H9 (cell line): ENCODE measurements at regions not wholly inside any gene's neighbourhood (a gene's known extent, or its start where the extent isn't known, plus 50 kb on each side); places are given as distances from the start of the nearest gene placed in this dataset.

Experiments
- DNase-seq: peaks from one replicate; pipeline ENCODE4 v3.0.0-alpha.2; 2017
- H2AFZ ChIP-seq: one replicate; pipeline ENCODE4 v1.6.1; 2013; ENCODE audit warnings: mild to moderate bottlenecking, low read length, control low read depth, moderate library complexity
- H2AK5ac ChIP-seq: 2 replicates; pipeline ENCODE4 v1.6.1; 2013; ENCODE audit warnings: low read length, control low read depth, mixed read lengths; ENCODE audit not compliant: insufficient read length
- H2BK120ac ChIP-seq: one replicate; pipeline ENCODE4 v1.6.1; 2013; ENCODE audit warnings: low read depth, mild to moderate bottlenecking, low read length, control low read depth, inconsistent platforms; ENCODE audit not compliant: poor library complexity, severe bottlenecking
- H2BK12ac ChIP-seq: 2 replicates; pipeline ENCODE4 v1.6.1; 2013; ENCODE audit warnings: low read length, control low read depth, mixed read lengths, low read depth; ENCODE audit not compliant: insufficient read length
- H2BK15ac ChIP-seq: 2 replicates; pipeline ENCODE4 v1.6.1; 2013; ENCODE audit warnings: low read depth, low read length, control low read depth
- H2BK20ac ChIP-seq: one replicate; pipeline ENCODE4 v1.6.1; 2013; ENCODE audit warnings: low read depth, mild to moderate bottlenecking, low read length, control low read depth, inconsistent platforms; ENCODE audit not compliant: poor library complexity, severe bottlenecking
- H2BK5ac ChIP-seq: 2 replicates; pipeline ENCODE4 v1.6.1; 2013; ENCODE audit warnings: low read length, control low read depth, mixed read lengths; ENCODE audit not compliant: insufficient read length
- H3K14ac ChIP-seq: 2 replicates; pipeline ENCODE4 v1.6.1; 2013; ENCODE audit warnings: low read length, control low read depth; ENCODE audit not compliant: insufficient read depth
- H3K18ac ChIP-seq: 2 replicates; pipeline ENCODE4 v1.6.1; 2013; ENCODE audit warnings: low read depth, mild to moderate bottlenecking, mixed read lengths, low read length, control low read depth; ENCODE audit not compliant: insufficient read length
- H3K23ac ChIP-seq: 2 replicates; pipeline ENCODE4 v1.6.1; 2013; ENCODE audit warnings: low read length, control low read depth, mixed read lengths, low read depth; ENCODE audit not compliant: insufficient read length
- H3K23me2 ChIP-seq: 2 replicates; pipeline ENCODE4 v1.6.1; 2013; ENCODE audit warnings: low read depth, mild to moderate bottlenecking, mixed read lengths, low read length, control low read depth; ENCODE audit not compliant: insufficient read length, poor library complexity, severe bottlenecking
- H3K27ac ChIP-seq: 2 replicates; pipeline ENCODE4 v1.5.1; 2013; ENCODE audit warnings: low read length, control low read depth, mixed read lengths, low read depth; ENCODE audit not compliant: insufficient read length
- H3K27me3 ChIP-seq: 2 replicates; pipeline ENCODE4 v1.6.1; 2013; ENCODE audit warnings: low read length, control low read depth, inconsistent platforms; ENCODE audit not compliant: insufficient read depth
- H3K4ac ChIP-seq: 2 replicates; pipeline ENCODE4 v1.6.1; 2013; ENCODE audit warnings: low read depth, mild to moderate bottlenecking, control low read depth, inconsistent platforms, low read length, moderate library complexity
- H3K4me1 ChIP-seq: 2 replicates; pipeline ENCODE4 v1.6.1; 2013; ENCODE audit warnings: low read length, control low read depth, inconsistent platforms; ENCODE audit not compliant: insufficient read depth
- H3K4me2 ChIP-seq: 2 replicates; pipeline ENCODE4 v1.6.1; 2013; ENCODE audit warnings: low read length, control low read depth, mixed read lengths; ENCODE audit not compliant: insufficient read length, insufficient read depth
- H3K56ac ChIP-seq: 2 replicates; pipeline ENCODE4 v1.6.1; 2013; ENCODE audit warnings: low read depth, mild to moderate bottlenecking, mixed read lengths, low read length, control low read depth; ENCODE audit not compliant: insufficient read length
- H3K79me1 ChIP-seq: 2 replicates; pipeline ENCODE4 v1.6.1; 2013; ENCODE audit warnings: low read depth, mild to moderate bottlenecking, moderate library complexity, low read length, control low read depth, inconsistent platforms; ENCODE audit not compliant: insufficient read depth, poor library complexity, severe bottlenecking
- H3K79me2 ChIP-seq: 2 replicates; pipeline ENCODE4 v1.6.1; 2013; ENCODE audit warnings: low read length, control low read depth, inconsistent platforms; ENCODE audit not compliant: insufficient read depth
- H3K9ac ChIP-seq: 2 replicates; pipeline ENCODE4 v1.6.1; 2013; ENCODE audit warnings: low read length, control low read depth, mixed read lengths; ENCODE audit not compliant: insufficient read length; ENCODE audit errors: extremely low read depth
- H3K9me3 ChIP-seq: one replicate; pipeline ENCODE4 v1.6.1; 2013; ENCODE audit warnings: low read depth, low read length, inconsistent platforms; ENCODE audit not compliant: control insufficient read depth
- H3T11ph ChIP-seq: one replicate; pipeline ENCODE4 v1.6.1; 2013; ENCODE audit warnings: mild to moderate bottlenecking, low read length, control low read depth, inconsistent platforms
- H4K20me1 ChIP-seq: one replicate; pipeline ENCODE4 v1.6.1; 2013; ENCODE audit not compliant: control insufficient read depth, insufficient read length, insufficient read depth
- H4K5ac ChIP-seq: 2 replicates; pipeline ENCODE4 v1.6.1; 2013; ENCODE audit warnings: low read depth, mild to moderate bottlenecking, mixed read lengths, low read length, control low read depth; ENCODE audit not compliant: insufficient read length
- H4K8ac ChIP-seq: replicated peaks from 2 replicates; pipeline ENCODE4 v1.6.1; 2013; ENCODE audit warnings: low read length, control low read depth, mixed read lengths, low read depth; ENCODE audit not compliant: insufficient read length
- H4K91ac ChIP-seq: 2 replicates; pipeline ENCODE4 v1.6.1; 2013; ENCODE audit warnings: low read depth, mild to moderate bottlenecking, moderate library complexity, mixed read lengths, low read length, control low read depth; ENCODE audit not compliant: insufficient read length
- H3K27ac Mint-ChIP-seq, 3 experiments: 2 replicates in 2 of 3; 3 replicates in 1 of 3; pipeline ENCODE4 v1.8.0; 2020 to 2021; ENCODE audit warnings: mixed read lengths in 3 of 3, mild to moderate bottlenecking in 1 of 3, moderate library complexity in 1 of 3
- H3K27me3 Mint-ChIP-seq: 2 replicates; pipeline ENCODE4 v1.8.0; 2021; ENCODE audit warnings: low read depth, mild to moderate bottlenecking, moderate library complexity, mixed read lengths
- H3K36me3 Mint-ChIP-seq, 3 experiments: 2 replicates in 2 of 3; 3 replicates in 1 of 3; pipeline ENCODE4 v1.8.0; 2020 to 2021; ENCODE audit warnings: low read depth in 3 of 3, mixed read lengths in 3 of 3; ENCODE audit not compliant: insufficient read depth in 1 of 3
- H3K4me1 Mint-ChIP-seq, 2 experiments: 2 replicates each; pipeline ENCODE4 v1.8.0; 2020; ENCODE audit warnings: mixed read lengths in 2 of 2
- H3K4me3 Mint-ChIP-seq, 2 experiments: 2 replicates in 1 of 2; 3 replicates in 1 of 2; pipeline ENCODE4 v1.8.0; 2020 to 2021; ENCODE audit warnings: mild to moderate bottlenecking in 2 of 2, mixed read lengths in 2 of 2, moderate library complexity in 1 of 2
- H3K9me3 Mint-ChIP-seq, 2 experiments: 2 replicates in 1 of 2; 3 replicates in 1 of 2; pipeline ENCODE4 v1.8.0; 2020; ENCODE audit warnings: mild to moderate bottlenecking in 2 of 2, mixed read lengths in 2 of 2, moderate library complexity in 1 of 2
- WGBS: extraction: QIAGEN DNeasy Blood & Tissue Kit; methylation state at CpG from one replicate; pipeline ENCODE4 v1.1.7; 2013; ENCODE audit warnings: missing lambda C conversion rate, low lambda C conversion rate, mixed read lengths; ENCODE audit not compliant: insufficient read length; ENCODE audit errors: extremely low coverage; 5-methylcytosine and 5-hydroxymethylcytosine counted together
- TF ChIP-seq, protein P1 (sequence below): fragments of 200-600 bp; sonication (generic); conservative IDR thresholded peaks from 3 replicates; pipeline ENCODE4 v1.8.0; 2021; ENCODE audit warnings: antibody characterized with exemption, mild to moderate bottlenecking

DNA sequence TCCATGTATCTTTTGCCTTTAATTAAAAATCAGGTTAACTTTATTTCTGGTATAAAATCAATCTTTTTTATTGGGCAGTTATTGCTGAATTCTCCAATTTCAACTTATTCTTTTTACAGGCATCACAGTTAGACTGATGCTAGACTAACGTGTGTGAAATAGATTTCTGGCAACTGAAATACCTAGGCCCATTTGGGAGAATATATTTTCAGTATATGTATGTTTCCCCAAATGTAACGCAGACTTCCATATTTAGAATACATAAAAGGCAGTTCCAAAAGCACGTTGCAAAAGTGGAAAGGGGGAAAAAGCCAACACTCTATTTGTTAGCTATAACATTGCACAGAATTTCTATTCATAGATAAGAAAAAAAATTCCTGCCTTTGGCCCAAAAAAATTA is 297.0 kb downstream of the ATP23 start:
- no peak overlapping the region for H3K27ac Mint-ChIP-seq
- no peak overlapping the region for H2AFZ ChIP-seq
- H3K9me3 ChIP-seq = no peaks in the 10 kb centered on the region
- peaks cover 0 to 3% (median 2%) of the 10 kb centered on the region in 3 experiments; a peak in 1 of 7 replicates for H3K36me3 Mint-ChIP-seq
- H3K23me2 ChIP-seq = no peaks in the 10 kb centered on the region
- H3K56ac ChIP-seq = no peak overlapping the region
- no peak overlapping the region for H3K23ac ChIP-seq
- H4K91ac ChIP-seq = no peak overlapping the region
- H3K9me3 Mint-ChIP-seq = peaks cover 3% of the 10 kb centered on the region in 2 experiments; a peak in 3 of 5 replicates
- H3K4me2 ChIP-seq = no peak overlapping the region
- no peaks in the 10 kb centered on the region for H3K79me2 ChIP-seq
- no peak for DNase-seq
- no peak overlapping the region for H4K8ac ChIP-seq
- H3K4me3 Mint-ChIP-seq = no peak overlapping the region
- peaks cover 11 to 14% of the 10 kb centered on the region in 2 experiments for H3K4me1 Mint-ChIP-seq
- H3K79me1 ChIP-seq = no peaks in the 10 kb centered on the region
- no peak overlapping the region for H2BK12ac ChIP-seq
- TF ChIP-seq, protein P1, sequence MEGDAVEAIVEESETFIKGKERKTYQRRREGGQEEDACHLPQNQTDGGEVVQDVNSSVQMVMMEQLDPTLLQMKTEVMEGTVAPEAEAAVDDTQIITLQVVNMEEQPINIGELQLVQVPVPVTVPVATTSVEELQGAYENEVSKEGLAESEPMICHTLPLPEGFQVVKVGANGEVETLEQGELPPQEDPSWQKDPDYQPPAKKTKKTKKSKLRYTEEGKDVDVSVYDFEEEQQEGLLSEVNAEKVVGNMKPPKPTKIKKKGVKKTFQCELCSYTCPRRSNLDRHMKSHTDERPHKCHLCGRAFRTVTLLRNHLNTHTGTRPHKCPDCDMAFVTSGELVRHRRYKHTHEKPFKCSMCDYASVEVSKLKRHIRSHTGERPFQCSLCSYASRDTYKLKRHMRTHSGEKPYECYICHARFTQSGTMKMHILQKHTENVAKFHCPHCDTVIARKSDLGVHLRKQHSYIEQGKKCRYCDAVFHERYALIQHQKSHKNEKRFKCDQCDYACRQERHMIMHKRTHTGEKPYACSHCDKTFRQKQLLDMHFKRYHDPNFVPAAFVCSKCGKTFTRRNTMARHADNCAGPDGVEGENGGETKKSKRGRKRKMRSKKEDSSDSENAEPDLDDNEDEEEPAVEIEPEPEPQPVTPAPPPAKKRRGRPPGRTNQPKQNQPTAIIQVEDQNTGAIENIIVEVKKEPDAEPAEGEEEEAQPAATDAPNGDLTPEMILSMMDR = no peak
- no peak overlapping the region for H3K27ac ChIP-seq
- no peak overlapping the region for H3K9ac ChIP-seq
- H2AK5ac ChIP-seq = no peak overlapping the region
- peaks cover 1% of the 10 kb centered on the region for H3K27me3 Mint-ChIP-seq
- no peak overlapping the region for H2BK120ac ChIP-seq
- H2BK5ac ChIP-seq = no peak overlapping the region
- H2BK15ac ChIP-seq = no peak overlapping the region
- no peaks in the 10 kb centered on the region for H3K27me3 ChIP-seq
- H3K4me1 ChIP-seq = no peaks in the 10 kb centered on the region
- no CpG with 5 or more reads among the region's 3 CpGs for WGBS
- H4K20me1 ChIP-seq = no peaks in the 10 kb centered on the region
- H3K4ac ChIP-seq = no peak overlapping the region
- no peak overlapping the region for H2BK20ac ChIP-seq
- H3K14ac ChIP-seq = no peak overlapping the region
- no peak overlapping the region for H3T11ph ChIP-seq
- H4K5ac ChIP-seq = no peak overlapping the region
- no peak overlapping the region for H3K18ac ChIP-seq
